Erythroblast (primary cell): ENCODE measurements at regions not wholly inside any gene's neighbourhood (a gene's known extent, or its start where the extent isn't known, plus 50 kb on each side); places are given as distances from the start of the nearest gene placed in this dataset.

ENCODE experiments used
- GATA1 ChIP-seq: IDR thresholded peaks from 2 replicates; pipeline ENCODE4 v1.6.1; 2011; ENCODE audit warnings: low read depth, mild to moderate bottlenecking, control low read depth, low read length, moderate library complexity
- POLR2A ChIP-seq: IDR thresholded peaks from 2 replicates; pipeline ENCODE4 v1.6.1; 2011; ENCODE audit warnings: mild to moderate bottlenecking, low read length

GRCh38 chr18:61605376-61606067 is 272.3 kb downstream of the CDH20 start:
- TF ChIP-seq POLR2A: no peak
- no peak for TF ChIP-seq GATA1
